ENCODE measurements at regions not wholly inside any gene's neighbourhood (a gene's known extent, or its start where the extent isn't known, plus 50 kb on each side); places are given as distances from the start of the nearest gene placed in this dataset.

- Histone ChIP-seq H3K27me3 (ENCODE audit: control insufficient read depth in 1 of 2, insufficient read depth in 2 of 2, low read length in 2 of 2) (no peaks in the 10 kb centered on the region), H3K9ac (ENCODE audit: low read depth in 1 of 2, low read length in 2 of 2) (no peak overlapping the region), H3K27ac (ENCODE audit: low read depth, low read length) (no peak overlapping the region), H3K36me3 (ENCODE audit: control insufficient read depth in 1 of 2, insufficient read depth in 2 of 2, low read length in 2 of 2) (no peaks in the 10 kb centered on the region), H3K9me3 (ENCODE audit: control insufficient read depth in 1 of 2, low read length in 2 of 2) (no peaks in the 10 kb centered on the region), H3K4me3 (ENCODE audit: low read depth in 1 of 2, low read length in 2 of 2) (no peak overlapping the region), H3K4me1 (ENCODE audit: control insufficient read depth in 1 of 2, insufficient read depth in 2 of 2, low read length in 2 of 2) (no peaks in the 10 kb centered on the region)
Measured at GRCh38 chr10:65430979-65431378, 1494.9 kb upstream of the LRRTM3 start.

- Histone ChIP-seq H3K27me3 (ENCODE audit: control insufficient read depth in 1 of 2, insufficient read depth in 2 of 2, low read length in 2 of 2) (no peaks in the 10 kb centered on the region), H3K36me3 (ENCODE audit: control insufficient read depth in 1 of 2, insufficient read depth in 2 of 2, low read length in 2 of 2) (no peaks in the 10 kb centered on the region), H3K27ac (ENCODE audit: low read depth, low read length) (no peak overlapping the region), H3K9ac (ENCODE audit: low read depth in 1 of 2, low read length in 2 of 2) (no peak overlapping the region), H3K4me1 (ENCODE audit: control insufficient read depth in 1 of 2, insufficient read depth in 2 of 2, low read length in 2 of 2) (no peaks in the 10 kb centered on the region), H3K4me3 (ENCODE audit: low read depth in 1 of 2, low read length in 2 of 2) (no peak overlapping the region), H3K9me3 (ENCODE audit: control insufficient read depth in 1 of 2, low read length in 2 of 2) (no peaks in the 10 kb centered on the region)
Measured at GRCh38 chr10:65470986-65471385, 1454.8 kb upstream of the LRRTM3 start.

DNA sequence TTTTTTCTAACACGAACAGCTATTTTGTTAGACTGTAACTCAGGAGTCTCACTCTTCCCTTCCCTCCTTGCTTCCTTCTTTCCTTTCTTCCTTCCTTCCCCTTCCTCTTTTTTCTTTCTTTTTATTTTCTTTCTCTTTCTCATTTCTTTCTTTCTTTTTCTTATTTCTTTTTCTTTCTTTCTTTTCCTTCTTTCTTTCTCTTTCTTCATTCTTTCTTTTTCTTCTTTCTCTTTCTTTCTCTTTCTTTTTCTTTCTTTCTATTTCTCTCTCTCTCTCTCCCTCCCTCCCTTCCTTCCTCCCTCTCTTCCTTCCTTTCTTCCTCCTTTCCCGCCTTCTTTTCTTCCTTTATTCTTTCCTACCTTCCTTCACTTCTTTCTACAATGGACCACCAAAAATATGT lies 1443.0 kb upstream of the LRRTM3 start:
- H3K9ac ChIP-seq (ENCODE audit: low read depth in 1 of 2, low read length in 2 of 2): no peak overlapping the region
- H3K36me3 ChIP-seq (ENCODE audit: control insufficient read depth in 1 of 2, insufficient read depth in 2 of 2, low read length in 2 of 2): no peaks in the 10 kb centered on the region
- H3K27me3 ChIP-seq (ENCODE audit: control insufficient read depth in 1 of 2, insufficient read depth in 2 of 2, low read length in 2 of 2): no peaks in the 10 kb centered on the region
- no peak overlapping the region for H3K27ac ChIP-seq (ENCODE audit: low read depth, low read length)
- H3K9me3 ChIP-seq (ENCODE audit: control insufficient read depth in 1 of 2, low read length in 2 of 2): no peaks in the 10 kb centered on the region
- H3K4me3 ChIP-seq (ENCODE audit: low read depth in 1 of 2, low read length in 2 of 2): no peak overlapping the region
- H3K4me1 ChIP-seq (ENCODE audit: control insufficient read depth in 1 of 2, insufficient read depth in 2 of 2, low read length in 2 of 2): no peaks in the 10 kb centered on the region

DNA sequence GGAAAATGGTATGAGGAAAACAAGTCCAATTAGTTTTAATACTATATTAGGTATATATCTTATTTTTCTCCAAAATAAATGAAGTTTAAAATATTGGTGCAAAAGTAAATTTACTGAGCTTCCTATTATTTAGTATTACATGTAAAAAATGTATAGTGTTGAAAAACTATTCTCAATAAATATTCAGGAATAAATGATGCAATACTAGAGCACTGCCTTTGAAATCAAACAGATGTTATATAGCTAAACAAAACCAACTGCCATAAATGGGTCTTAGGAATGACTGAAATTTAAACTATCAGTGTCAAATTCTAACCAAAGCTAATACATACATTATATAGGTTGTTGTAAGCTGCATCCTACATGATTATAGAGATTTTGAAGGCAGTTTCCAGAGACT lies 1434.0 kb upstream of the LRRTM3 start:
- Histone ChIP-seq H3K27ac (ENCODE audit: low read depth, low read length) (no peak overlapping the region), H3K4me1 (ENCODE audit: control insufficient read depth in 1 of 2, insufficient read depth in 2 of 2, low read length in 2 of 2) (no peaks in the 10 kb centered on the region)

GRCh38 chr10:65496541-65496940 lies 1429.3 kb upstream of the LRRTM3 start:
- Histone ChIP-seq H3K36me3 (ENCODE audit: control insufficient read depth in 1 of 2, insufficient read depth in 2 of 2, low read length in 2 of 2) (no peaks in the 10 kb centered on the region), H3K9ac (ENCODE audit: low read depth in 1 of 2, low read length in 2 of 2) (no peak overlapping the region), H3K4me1 (ENCODE audit: control insufficient read depth in 1 of 2, insufficient read depth in 2 of 2, low read length in 2 of 2) (no peaks in the 10 kb centered on the region), H3K27me3 (ENCODE audit: control insufficient read depth in 1 of 2, insufficient read depth in 2 of 2, low read length in 2 of 2) (no peaks in the 10 kb centered on the region), H3K9me3 (ENCODE audit: control insufficient read depth in 1 of 2, low read length in 2 of 2) (no peaks in the 10 kb centered on the region), H3K27ac (ENCODE audit: low read depth, low read length) (no peak overlapping the region), H3K4me3 (ENCODE audit: low read depth in 1 of 2, low read length in 2 of 2) (no peak overlapping the region)

More for the DNA sequence above, 1434.0 kb upstream of the LRRTM3 start:
- Histone ChIP-seq H3K27me3 (ENCODE audit: control insufficient read depth in 1 of 2, insufficient read depth in 2 of 2, low read length in 2 of 2) (no peaks in the 10 kb centered on the region), H3K9ac (ENCODE audit: low read depth in 1 of 2, low read length in 2 of 2) (no peak overlapping the region), H3K4me3 (ENCODE audit: low read depth in 1 of 2, low read length in 2 of 2) (no peak overlapping the region), H3K9me3 (ENCODE audit: control insufficient read depth in 1 of 2, low read length in 2 of 2) (no peaks in the 10 kb centered on the region), H3K36me3 (ENCODE audit: control insufficient read depth in 1 of 2, insufficient read depth in 2 of 2, low read length in 2 of 2) (no peaks in the 10 kb centered on the region)

DNA sequence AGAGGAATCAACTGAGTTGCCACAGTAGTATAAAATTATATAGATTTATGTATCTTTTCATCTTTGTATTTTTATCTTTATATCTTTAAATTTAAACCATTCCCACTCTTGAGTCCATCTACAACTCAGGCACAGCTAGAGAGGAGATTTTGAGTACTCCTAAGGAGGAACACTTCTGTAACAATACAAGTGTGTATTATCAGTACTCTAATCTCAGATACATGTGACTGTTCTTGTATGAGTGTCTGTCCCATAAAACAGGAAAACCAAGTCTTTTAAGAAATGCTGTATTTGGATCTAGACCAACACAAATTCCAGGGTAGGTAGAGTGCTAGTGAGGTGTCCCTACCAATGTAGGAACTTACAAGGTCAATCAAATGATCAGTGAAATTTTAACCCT lies 1428.0 kb upstream of the LRRTM3 start:
- no peaks in the 10 kb centered on the region for H3K27me3 ChIP-seq (ENCODE audit: control insufficient read depth in 1 of 2, insufficient read depth in 2 of 2, low read length in 2 of 2)
- no peaks in the 10 kb centered on the region for H3K9me3 ChIP-seq (ENCODE audit: control insufficient read depth in 1 of 2, low read length in 2 of 2)
- no peak overlapping the region for H3K4me3 ChIP-seq (ENCODE audit: low read depth in 1 of 2, low read length in 2 of 2)
- no peak overlapping the region for H3K9ac ChIP-seq (ENCODE audit: low read depth in 1 of 2, low read length in 2 of 2)
- no peaks in the 10 kb centered on the region for H3K4me1 ChIP-seq (ENCODE audit: control insufficient read depth in 1 of 2, insufficient read depth in 2 of 2, low read length in 2 of 2)
- no peaks in the 10 kb centered on the region for H3K36me3 ChIP-seq (ENCODE audit: control insufficient read depth in 1 of 2, insufficient read depth in 2 of 2, low read length in 2 of 2)
- no peak overlapping the region for H3K27ac ChIP-seq (ENCODE audit: low read depth, low read length)

DNA sequence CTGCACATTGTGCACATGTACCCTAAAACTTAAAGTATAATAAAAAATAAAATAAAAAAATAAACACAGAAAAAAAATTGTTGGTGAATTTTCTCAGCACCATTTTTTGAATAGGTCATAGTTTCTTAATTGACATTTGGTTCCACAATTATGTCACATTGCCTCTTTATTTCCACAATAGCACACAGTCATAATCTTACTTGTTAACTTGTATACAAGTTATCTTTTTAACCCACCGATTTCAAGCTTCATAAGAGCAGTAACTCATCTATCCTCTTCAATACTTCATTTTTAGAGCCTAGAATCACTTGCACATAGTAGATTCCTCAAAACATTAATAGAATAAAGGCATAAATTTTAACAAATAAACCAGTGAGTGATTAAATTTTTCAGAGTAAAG lies 1425.1 kb upstream of the LRRTM3 start:
- no peaks in the 10 kb centered on the region for H3K9me3 ChIP-seq (ENCODE audit: control insufficient read depth in 1 of 2, low read length in 2 of 2)
- H3K4me3 ChIP-seq (ENCODE audit: low read depth in 1 of 2, low read length in 2 of 2): no peak overlapping the region
- no peaks in the 10 kb centered on the region for H3K4me1 ChIP-seq (ENCODE audit: control insufficient read depth in 1 of 2, insufficient read depth in 2 of 2, low read length in 2 of 2)
- no peak overlapping the region for H3K27ac ChIP-seq (ENCODE audit: low read depth, low read length)
- H3K9ac ChIP-seq (ENCODE audit: low read depth in 1 of 2, low read length in 2 of 2): no peak overlapping the region
- H3K36me3 ChIP-seq (ENCODE audit: control insufficient read depth in 1 of 2, insufficient read depth in 2 of 2, low read length in 2 of 2): no peaks in the 10 kb centered on the region
- no peaks in the 10 kb centered on the region for H3K27me3 ChIP-seq (ENCODE audit: control insufficient read depth in 1 of 2, insufficient read depth in 2 of 2, low read length in 2 of 2)

- Histone ChIP-seq H3K27me3 (ENCODE audit: control insufficient read depth in 1 of 2, insufficient read depth in 2 of 2, low read length in 2 of 2) (no peaks in the 10 kb centered on the region), H3K9me3 (ENCODE audit: control insufficient read depth in 1 of 2, low read length in 2 of 2) (no peaks in the 10 kb centered on the region), H3K36me3 (ENCODE audit: control insufficient read depth in 1 of 2, insufficient read depth in 2 of 2, low read length in 2 of 2) (no peaks in the 10 kb centered on the region), H3K9ac (ENCODE audit: low read depth in 1 of 2, low read length in 2 of 2) (no peak overlapping the region), H3K4me1 (ENCODE audit: control insufficient read depth in 1 of 2, insufficient read depth in 2 of 2, low read length in 2 of 2) (no peaks in the 10 kb centered on the region), H3K4me3 (ENCODE audit: low read depth in 1 of 2, low read length in 2 of 2) (no peak overlapping the region), H3K27ac (ENCODE audit: low read depth, low read length) (no peak overlapping the region)
Measured at GRCh38 chr10:65501259-65501658, 1424.6 kb upstream of the LRRTM3 start.

- H3K9me3 ChIP-seq (ENCODE audit: control insufficient read depth in 1 of 2, low read length in 2 of 2): no peaks in the 10 kb centered on the region
- H3K27ac ChIP-seq (ENCODE audit: low read depth, low read length): no peak overlapping the region
- H3K4me1 ChIP-seq (ENCODE audit: control insufficient read depth in 1 of 2, insufficient read depth in 2 of 2, low read length in 2 of 2): no peaks in the 10 kb centered on the region
- no peaks in the 10 kb centered on the region for H3K27me3 ChIP-seq (ENCODE audit: control insufficient read depth in 1 of 2, insufficient read depth in 2 of 2, low read length in 2 of 2)
- no peak overlapping the region for H3K4me3 ChIP-seq (ENCODE audit: low read depth in 1 of 2, low read length in 2 of 2)
- no peak overlapping the region for H3K9ac ChIP-seq (ENCODE audit: low read depth in 1 of 2, low read length in 2 of 2)
- H3K36me3 ChIP-seq (ENCODE audit: control insufficient read depth in 1 of 2, insufficient read depth in 2 of 2, low read length in 2 of 2): no peaks in the 10 kb centered on the region
Measured at GRCh38 chr10:65518379-65518778, 1407.5 kb upstream of the LRRTM3 start.

DNA sequence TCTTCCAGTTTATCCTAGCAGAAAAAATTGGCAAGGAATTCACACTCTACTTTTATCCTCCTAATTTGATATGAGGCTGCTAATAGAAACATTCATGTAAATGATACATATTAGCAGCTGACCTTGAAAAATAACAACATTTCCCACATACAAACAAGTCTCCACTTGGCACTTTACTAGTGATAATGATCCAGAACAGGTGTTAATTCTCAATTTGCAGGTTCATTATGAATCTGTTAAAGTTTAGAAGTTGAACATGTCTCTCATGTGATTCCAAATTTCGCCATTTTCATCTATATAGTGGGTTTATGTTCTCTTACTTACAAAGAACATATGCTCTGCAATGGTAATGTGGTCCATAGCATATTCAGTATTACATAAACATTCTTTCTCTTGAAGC lies 1396.8 kb upstream of the LRRTM3 start:
- H3K27ac ChIP-seq (ENCODE audit: low read depth, low read length): no peak overlapping the region
- H3K4me3 ChIP-seq (ENCODE audit: low read depth in 1 of 2, low read length in 2 of 2): no peak overlapping the region
- no peaks in the 10 kb centered on the region for H3K27me3 ChIP-seq (ENCODE audit: control insufficient read depth in 1 of 2, insufficient read depth in 2 of 2, low read length in 2 of 2)
- H3K36me3 ChIP-seq (ENCODE audit: control insufficient read depth in 1 of 2, insufficient read depth in 2 of 2, low read length in 2 of 2): no peaks in the 10 kb centered on the region
- H3K9me3 ChIP-seq (ENCODE audit: control insufficient read depth in 1 of 2, low read length in 2 of 2): no peaks in the 10 kb centered on the region
- no peaks in the 10 kb centered on the region for H3K4me1 ChIP-seq (ENCODE audit: control insufficient read depth in 1 of 2, insufficient read depth in 2 of 2, low read length in 2 of 2)
- no peak overlapping the region for H3K9ac ChIP-seq (ENCODE audit: low read depth in 1 of 2, low read length in 2 of 2)

DNA sequence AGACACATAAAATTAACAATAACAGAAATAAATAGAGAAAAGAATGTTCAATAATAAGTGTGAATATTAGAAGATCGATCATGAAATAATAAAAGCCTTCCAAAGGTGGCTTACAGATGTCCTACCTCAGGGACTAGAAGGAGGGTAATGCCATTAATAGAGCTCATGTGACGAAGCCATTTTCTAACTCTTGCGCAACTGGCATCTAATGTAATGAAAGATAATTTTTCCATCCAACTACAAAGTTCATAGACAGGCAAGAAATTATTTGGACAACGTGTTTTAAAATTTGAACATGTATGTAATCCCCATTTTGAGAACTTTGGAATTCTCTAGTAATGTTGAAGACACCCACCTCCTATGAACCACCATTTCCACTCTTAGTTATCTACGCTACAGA lies 1394.3 kb upstream of the LRRTM3 start:
- Histone ChIP-seq H3K9ac (ENCODE audit: low read depth in 1 of 2, low read length in 2 of 2) (no peak overlapping the region), H3K4me3 (ENCODE audit: low read depth in 1 of 2, low read length in 2 of 2) (no peak overlapping the region), H3K4me1 (ENCODE audit: control insufficient read depth in 1 of 2, insufficient read depth in 2 of 2, low read length in 2 of 2) (no peaks in the 10 kb centered on the region), H3K36me3 (ENCODE audit: control insufficient read depth in 1 of 2, insufficient read depth in 2 of 2, low read length in 2 of 2) (no peaks in the 10 kb centered on the region), H3K27ac (ENCODE audit: low read depth, low read length) (no peak overlapping the region), H3K9me3 (ENCODE audit: control insufficient read depth in 1 of 2, low read length in 2 of 2) (no peaks in the 10 kb centered on the region), H3K27me3 (ENCODE audit: control insufficient read depth in 1 of 2, insufficient read depth in 2 of 2, low read length in 2 of 2) (no peaks in the 10 kb centered on the region)
